Peyer's patch (tissue), 4 donors: ENCODE measurements at regions not wholly inside any gene's neighbourhood (a gene's known extent, or its start where the extent isn't known, plus 50 kb on each side); places are given as distances from the start of the nearest gene placed in this dataset.

Experiments used
- DNase-seq, 3 donors: peaks; one replicate each; pipeline ENCODE4 v3.0.0-alpha.2; 2017 to 2019
- H3K27ac ChIP-seq, 4 donors: fragments of 200-600 bp; sonication (generic); one replicate each; pipeline ENCODE4 v1.5.1; 2016 to 2019
- H3K27me3 ChIP-seq, 2 donors: fragments of 200-600 bp; sonication (generic); one replicate each; pipeline ENCODE4 v1.5.1; 2019
- H3K36me3 ChIP-seq, 3 donors: fragments of 200-600 bp; sonication (generic); one replicate each; pipeline ENCODE4 v1.5.1; 2016 to 2019
- H3K4me1 ChIP-seq, 4 donors: fragments of 200-600 bp; sonication (generic); one replicate each; pipeline ENCODE4 v1.5.1; 2016 to 2019
- H3K4me3 ChIP-seq, 4 donors: fragments of 200-600 bp; sonication (generic); 1 replicate in 3 of 4; 2 replicates in 1 of 4; pipeline ENCODE4 v1.5.1; 2016 to 2019; ENCODE audit warnings: mild to moderate bottlenecking in 1 of 4
- H3K9me3 ChIP-seq, 4 donors: fragments of 200-600 bp; sonication (generic); one replicate each; pipeline ENCODE4 v1.5.1; 2016 to 2019; ENCODE audit warnings: mild to moderate bottlenecking in 1 of 4
- POLR2A ChIP-seq, 2 donors: fragments of 450-650 bp; IDR thresholded peaks; one replicate each; pipeline ENCODE4 v1.5.1; 2017; ENCODE audit warnings: antibody characterized with exemption in 2 of 2, mild to moderate bottlenecking in 2 of 2, moderate library complexity in 2 of 2
- TF ChIP-seq, protein P1 (sequence below), 6 experiments: fragments of 450-650 bp in 4 of 6; fragments of 200-600 bp in 2 of 6; sonication (generic) in 1 of 6; IDR thresholded peaks; one replicate each; pipeline ENCODE4 v1.5.1; 2017 to 2019; ENCODE audit warnings: antibody characterized with exemption in 6 of 6, mild to moderate bottlenecking in 3 of 6, moderate library complexity in 1 of 6

DNA sequence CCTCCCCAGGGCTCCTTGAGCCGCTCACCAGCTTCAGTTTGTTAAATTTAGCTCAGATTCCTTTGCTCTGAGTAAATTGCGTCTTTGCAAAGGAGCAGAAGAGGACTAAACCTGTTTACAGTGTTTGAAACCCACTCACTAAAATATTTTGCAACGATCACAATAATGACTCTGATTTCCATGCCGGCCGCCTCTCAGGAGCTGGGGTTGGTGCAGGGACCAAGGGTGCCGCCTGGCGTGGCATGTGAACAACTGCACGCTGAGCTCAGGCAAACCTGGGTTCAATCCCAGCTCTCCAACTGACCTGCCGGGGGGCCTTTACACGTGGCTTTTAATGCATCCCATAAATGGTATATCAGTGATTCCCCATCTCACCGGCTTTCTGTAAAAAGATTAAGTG, 68.7 kb upstream of the CACNA1A start:
- no peak overlapping the region for H3K27ac ChIP-seq
- no peak for TF ChIP-seq POLR2A (IDR thresholded peaks at IDR 0.05)
- TF ChIP-seq, protein P1, sequence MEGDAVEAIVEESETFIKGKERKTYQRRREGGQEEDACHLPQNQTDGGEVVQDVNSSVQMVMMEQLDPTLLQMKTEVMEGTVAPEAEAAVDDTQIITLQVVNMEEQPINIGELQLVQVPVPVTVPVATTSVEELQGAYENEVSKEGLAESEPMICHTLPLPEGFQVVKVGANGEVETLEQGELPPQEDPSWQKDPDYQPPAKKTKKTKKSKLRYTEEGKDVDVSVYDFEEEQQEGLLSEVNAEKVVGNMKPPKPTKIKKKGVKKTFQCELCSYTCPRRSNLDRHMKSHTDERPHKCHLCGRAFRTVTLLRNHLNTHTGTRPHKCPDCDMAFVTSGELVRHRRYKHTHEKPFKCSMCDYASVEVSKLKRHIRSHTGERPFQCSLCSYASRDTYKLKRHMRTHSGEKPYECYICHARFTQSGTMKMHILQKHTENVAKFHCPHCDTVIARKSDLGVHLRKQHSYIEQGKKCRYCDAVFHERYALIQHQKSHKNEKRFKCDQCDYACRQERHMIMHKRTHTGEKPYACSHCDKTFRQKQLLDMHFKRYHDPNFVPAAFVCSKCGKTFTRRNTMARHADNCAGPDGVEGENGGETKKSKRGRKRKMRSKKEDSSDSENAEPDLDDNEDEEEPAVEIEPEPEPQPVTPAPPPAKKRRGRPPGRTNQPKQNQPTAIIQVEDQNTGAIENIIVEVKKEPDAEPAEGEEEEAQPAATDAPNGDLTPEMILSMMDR (IDR thresholded peaks at IDR 0.05), result no peak
- DNase-seq, result no peak
- H3K27me3 ChIP-seq, result no peaks in the 10 kb centered on the region
- peaks cover 0 to 8% (median 0%) of the 10 kb centered on the region in 4 donors for H3K9me3 ChIP-seq
- H3K4me3 ChIP-seq, result no peak overlapping the region
- no peaks in the 10 kb centered on the region for H3K4me1 ChIP-seq
- no peaks in the 10 kb centered on the region for H3K36me3 ChIP-seq

DNA sequence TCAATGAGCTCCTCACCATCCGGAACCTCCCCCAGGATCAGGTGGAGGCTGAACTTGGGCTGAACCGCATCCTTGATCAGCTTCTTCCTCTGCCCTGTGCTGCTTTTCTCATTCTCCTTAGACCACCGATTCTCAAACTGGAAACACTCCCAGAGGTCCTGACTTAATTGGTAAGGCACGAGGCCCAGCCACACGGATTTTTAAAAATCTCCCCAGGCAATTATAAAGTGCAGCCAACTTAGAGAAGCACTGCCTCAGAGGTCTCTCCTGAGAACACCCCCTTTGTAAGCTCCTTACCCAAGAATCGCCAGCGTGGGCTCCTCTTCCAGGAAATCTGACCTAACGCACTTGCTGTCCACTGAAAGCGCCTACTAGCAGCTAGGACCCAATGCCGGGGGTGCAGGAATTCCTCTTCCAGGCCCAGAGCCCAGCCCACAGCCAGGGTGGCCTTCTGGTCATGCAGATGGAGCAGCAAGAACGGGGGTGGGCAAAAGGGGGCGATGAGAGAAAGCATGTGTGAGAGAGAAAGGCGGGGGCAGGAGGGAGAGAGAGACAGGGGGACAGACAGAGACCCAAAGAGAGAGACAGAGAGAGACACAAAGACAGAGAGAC, 66.9 kb upstream of the CACNA1A start:
- no peaks in the 10 kb centered on the region for H3K36me3 ChIP-seq
- H3K4me1 ChIP-seq, result no peaks in the 10 kb centered on the region
- no peak for TF ChIP-seq POLR2A (IDR thresholded peaks at IDR 0.05)
- TF ChIP-seq, protein P1 (IDR thresholded peaks at IDR 0.05), result no peak
- peaks cover 0 to 8% (median 0%) of the 10 kb centered on the region in 4 donors for H3K9me3 ChIP-seq
- H3K27ac ChIP-seq, result no peak overlapping the region
- DNase-seq, result no peak
- H3K4me3 ChIP-seq, result no peak overlapping the region
- no peaks in the 10 kb centered on the region for H3K27me3 ChIP-seq

DNA sequence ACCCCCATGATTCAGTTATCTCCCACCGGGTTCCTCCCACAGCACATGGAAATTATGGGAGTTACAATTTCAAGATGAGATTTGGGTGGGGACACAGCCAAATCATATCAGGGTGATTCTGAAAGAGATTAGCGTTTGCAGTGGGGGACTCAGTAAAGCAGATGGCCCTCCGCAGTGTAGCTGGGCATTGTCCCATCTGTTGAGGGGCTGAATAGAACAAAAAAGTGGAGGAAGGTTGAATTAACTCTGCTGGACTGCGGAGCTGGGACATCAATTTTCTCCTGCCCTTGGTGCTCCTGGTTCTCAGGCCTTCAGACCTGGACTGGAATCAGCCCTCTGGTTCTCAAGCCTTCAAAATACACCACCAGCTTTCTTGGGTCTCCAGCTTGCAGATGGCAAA, 55.2 kb upstream of the CACNA1A start:
- Histone ChIP-seq H3K4me3 (no peak overlapping the region), H3K36me3 (no peaks in the 10 kb centered on the region), H3K4me1 (no peaks in the 10 kb centered on the region), H3K27me3 (no peaks in the 10 kb centered on the region), H3K9me3 (no peaks in the 10 kb centered on the region), H3K27ac (no peak overlapping the region)
- DNase-seq, result no peak
- TF ChIP-seq, protein P1 (IDR thresholded peaks at IDR 0.05), result no peak
- TF ChIP-seq POLR2A (IDR thresholded peaks at IDR 0.05), result no peak

DNA sequence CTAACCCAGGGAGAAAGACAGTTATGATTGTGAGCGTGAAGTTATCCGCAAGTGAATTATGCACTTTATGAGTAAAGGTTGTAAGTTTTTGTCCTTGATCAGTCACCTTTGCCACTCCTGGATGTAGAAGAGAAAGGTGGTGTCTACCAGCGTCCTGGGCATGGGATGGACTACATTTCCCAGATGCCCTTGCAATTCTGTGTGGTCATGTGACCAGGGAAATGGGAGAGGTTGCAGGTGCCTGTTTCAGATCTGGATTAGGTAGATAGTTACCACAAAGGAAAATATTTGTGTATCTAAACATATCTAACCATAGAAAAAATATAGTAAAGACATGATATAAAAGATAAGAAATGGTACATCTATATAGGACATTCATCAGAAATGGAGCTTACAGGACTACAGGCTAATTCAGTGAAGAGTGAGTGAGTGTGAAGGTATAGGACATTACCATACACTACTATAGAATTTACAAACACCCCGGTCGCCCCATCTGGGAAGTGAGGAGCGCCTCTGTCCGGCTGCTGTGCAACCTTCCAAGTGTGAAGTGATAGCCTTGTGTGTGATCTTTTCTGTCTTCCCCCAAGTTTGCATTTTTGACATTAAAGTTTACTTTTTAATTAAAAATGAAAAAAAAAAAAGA, 51.6 kb upstream of the CACNA1A start:
- Histone ChIP-seq H3K4me3 (no peak overlapping the region), H3K27me3 (no peaks in the 10 kb centered on the region), H3K36me3 (no peaks in the 10 kb centered on the region), H3K9me3 (no peaks in the 10 kb centered on the region), H3K4me1 (no peaks in the 10 kb centered on the region), H3K27ac (no peak overlapping the region)
- no peak for TF ChIP-seq POLR2A (IDR thresholded peaks at IDR 0.05)
- TF ChIP-seq, protein P1 (IDR thresholded peaks at IDR 0.05), result no peak
- DNase-seq, result no peak

DNA sequence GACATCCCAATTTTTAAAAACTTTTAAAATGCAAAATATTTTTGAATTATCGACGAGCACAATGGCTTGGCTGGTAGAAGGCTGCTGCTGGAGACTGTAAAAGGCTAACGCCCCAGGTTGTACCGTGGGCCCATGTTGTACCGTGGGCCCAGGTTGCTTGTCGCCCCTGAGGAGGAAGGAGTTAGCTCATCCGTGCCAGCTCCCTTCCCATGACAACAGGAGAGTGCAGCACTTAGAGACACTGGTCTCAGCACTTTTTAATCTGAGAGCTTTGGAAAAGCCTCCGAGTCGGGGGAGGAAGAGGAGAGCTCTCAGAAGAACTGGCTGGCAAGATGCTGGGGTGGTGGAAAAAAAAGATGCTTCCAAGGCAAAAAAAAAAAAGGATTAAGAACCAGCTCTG, 50.3 kb upstream of the CACNA1A start:
- no peak overlapping the region for H3K27ac ChIP-seq
- TF ChIP-seq POLR2A (IDR thresholded peaks at IDR 0.05), result no peak
- TF ChIP-seq, protein P1 (IDR thresholded peaks at IDR 0.05), result no peak

More for the DNA sequence above, 50.3 kb upstream of the CACNA1A start:
- H3K4me3 ChIP-seq, result no peak overlapping the region
- no peaks in the 10 kb centered on the region for H3K27me3 ChIP-seq
- no peaks in the 10 kb centered on the region for H3K9me3 ChIP-seq
- no peaks in the 10 kb centered on the region for H3K36me3 ChIP-seq
- H3K4me1 ChIP-seq, result no peaks in the 10 kb centered on the region
- no peak for DNase-seq
